ENCODE measurements at regions not wholly inside any gene's neighbourhood (a gene's known extent, or its start where the extent isn't known, plus 50 kb on each side); places are given as distances from the start of the nearest gene placed in this dataset.
"Not testable (repeated sequence)": the region's sequence is repeated elsewhere in the genome, so short reads cannot be mapped to it uniquely, and the experiment has no call there.

DNA sequence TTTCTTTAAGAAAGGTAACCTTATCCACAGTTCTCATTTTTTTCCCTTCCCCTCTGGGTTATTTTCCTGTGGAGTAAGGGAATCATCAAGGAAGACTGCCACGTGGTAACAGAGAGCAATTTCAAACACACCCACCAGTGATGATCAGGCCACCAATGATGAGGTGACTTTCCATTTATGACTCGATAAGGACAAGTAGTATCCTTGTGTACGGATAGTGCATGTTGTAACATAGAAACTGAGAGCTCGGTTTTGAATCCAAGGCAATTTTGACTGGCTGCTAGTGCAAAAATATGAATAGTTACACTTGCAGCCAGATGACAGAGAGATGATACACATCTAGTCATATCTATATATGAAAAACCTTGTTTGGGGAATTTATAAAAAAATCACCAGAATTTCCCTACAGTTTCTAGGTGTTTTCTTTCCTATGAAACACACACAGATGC is 143.6 kb upstream of the TCF4 start:
- DNase-seq (ENCODE audit: extremely low spot score): no peak
- Histone ChIP-seq H3K36me3 (no peaks in the 10 kb centered on the region), H3K27ac (replicated peaks in 1 of 4) (no peak overlapping the region), H3K9me3 (no peaks in the 10 kb centered on the region), H3K4me1 (peaks cover 0 to 7% (median 0%) of the 10 kb centered on the region in 4 donors), H3K4me3 (no peak overlapping the region), H3K27me3 (no peaks in the 10 kb centered on the region)
- 77% methylated on average over 4 of the region's 4 CpGs for WGBS
- intact Hi-C loops (cut with DNase I): no loop called here
- TF ChIP-seq EP300 (IDR thresholded peaks at IDR 0.05): no peak
- TF ChIP-seq POLR2AphosphoS5 (IDR thresholded peaks at IDR 0.05): no peak
- TF ChIP-seq CTCF (IDR thresholded peaks at IDR 0.05): no peak
- TF ChIP-seq POLR2A (IDR thresholded peaks at IDR 0.05; ENCODE audit: low read depth): no peak

- H3K4me1 ChIP-seq; H3K36me3 ChIP-seq; intact Hi-C loops (cut with DNase I); H3K27me3 ChIP-seq; H3K9me3 ChIP-seq; H3K4me3 ChIP-seq; DNase-seq (ENCODE audit: extremely low spot score); H3K27ac ChIP-seq (replicated peaks in 1 of 4): not testable (repeated sequence)
- WGBS: 87% methylated on average over 19 of the region's 21 CpGs
Measured at GRCh38 chr18:55721006-55721405, 133.0 kb upstream of the TCF4 start.

GRCh38 chr18:55713707-55714106 is 125.7 kb upstream of the TCF4 start:
- no peaks in the 10 kb centered on the region for H3K27me3 ChIP-seq
- H3K4me1 ChIP-seq: no peaks in the 10 kb centered on the region
- no peak overlapping the region for H3K4me3 ChIP-seq
- no peaks in the 10 kb centered on the region for H3K36me3 ChIP-seq
- no peak overlapping the region for H3K27ac ChIP-seq (replicated peaks in 1 of 4)
- intact Hi-C loops (cut with DNase I): no loop called here
- no peak for DNase-seq (ENCODE audit: extremely low spot score)
- TF ChIP-seq POLR2AphosphoS5 (IDR thresholded peaks at IDR 0.05) (no peak), EP300 (IDR thresholded peaks at IDR 0.05) (no peak), CTCF (IDR thresholded peaks at IDR 0.05) (no peak), POLR2A (IDR thresholded peaks at IDR 0.05; ENCODE audit: low read depth) (no peak)
- H3K9me3 ChIP-seq: peaks cover 0 to 24% (median 14%) of the 10 kb centered on the region in 4 donors

- Histone ChIP-seq H3K4me3 (no peak overlapping the region), H3K27me3 (no peaks in the 10 kb centered on the region), H3K4me1 (no peaks in the 10 kb centered on the region), H3K36me3 (no peaks in the 10 kb centered on the region), H3K27ac (replicated peaks in 1 of 4) (no peak overlapping the region), H3K9me3 (peaks cover 0 to 10% (median 3%) of the 10 kb centered on the region in 4 donors)
- no peak for DNase-seq (ENCODE audit: extremely low spot score)
- TF ChIP-seq EP300 (IDR thresholded peaks at IDR 0.05) (no peak), POLR2AphosphoS5 (IDR thresholded peaks at IDR 0.05) (no peak), POLR2A (IDR thresholded peaks at IDR 0.05; ENCODE audit: low read depth) (no peak), CTCF (IDR thresholded peaks at IDR 0.05) (no peak)
- WGBS: 74% methylated on average over 3 of the region's 3 CpGs
- intact Hi-C loops (cut with DNase I): no loop called here
Measured at GRCh38 chr18:55706898-55707297, 118.9 kb upstream of the TCF4 start.

GRCh38 chr18:55699233-55699765 is 111.3 kb upstream of the TCF4 start:
- 78% methylated on average over 5 of the region's 5 CpGs for WGBS
- no peak for DNase-seq (ENCODE audit: extremely low spot score)
- intact Hi-C loops (cut with DNase I): no loop called here
- Histone ChIP-seq H3K27ac (replicated peaks in 1 of 4) (no peak overlapping the region), H3K9me3 (peaks cover 0 to 16% (median 0%) of the 10 kb centered on the region in 4 donors), H3K36me3 (no peaks in the 10 kb centered on the region), H3K4me3 (no peak overlapping the region), H3K27me3 (no peaks in the 10 kb centered on the region), H3K4me1 (no peaks in the 10 kb centered on the region)
- TF ChIP-seq POLR2A (IDR thresholded peaks at IDR 0.05; ENCODE audit: low read depth) (no peak), CTCF (IDR thresholded peaks at IDR 0.05) (no peak)
